ENCODE measurements at regions not wholly inside any gene's neighbourhood (a gene's known extent, or its start where the extent isn't known, plus 50 kb on each side); places are given as distances from the start of the nearest gene placed in this dataset.

- no peak for TF ChIP-seq CTCF (IDR thresholded peaks at IDR 0.05)
- no peak for TF ChIP-seq POLR2A (IDR thresholded peaks at IDR 0.05)
- TF ChIP-seq POLR2AphosphoS5 (IDR thresholded peaks at IDR 0.05), result no peak
- no peak for TF ChIP-seq EP300 (IDR thresholded peaks at IDR 0.05)
Measured at GRCh38 chr22:49117486-49117885, 710.2 kb downstream of the BRD1 start.
